Liver (tissue), 8 donors: ENCODE measurements at regions not wholly inside any gene's neighbourhood (a gene's known extent, or its start where the extent isn't known, plus 50 kb on each side); places are given as distances from the start of the nearest gene placed in this dataset.

ENCODE experiments used
- DNase-seq: peaks from one replicate; pipeline ENCODE4 v3.0.0-alpha.2; 2017; ENCODE audit warnings: low spot score
- H3K27ac ChIP-seq, 2 donors: one replicate each; pipeline ENCODE4 v1.7.0; 2013; ENCODE audit warnings: inconsistent platforms in 2 of 2, low read length in 2 of 2, control low read depth in 1 of 2, low read depth in 1 of 2, mild to moderate bottlenecking in 1 of 2
- H3K27me3 ChIP-seq, 4 donors: one replicate each; pipeline versions ENCODE4 v1.6.1 to v1.7.0; 2013; ENCODE audit warnings: low read length in 3 of 4, inconsistent platforms in 1 of 4, mild to moderate bottlenecking in 1 of 4, moderate library complexity in 1 of 4; ENCODE audit not compliant: control insufficient read depth in 4 of 4, insufficient read depth in 4 of 4
- H3K36me3 ChIP-seq, 4 donors: one replicate each; pipeline versions ENCODE4 v1.6.1 to v1.7.0; 2013; ENCODE audit warnings: low read length in 3 of 4, mild to moderate bottlenecking in 3 of 4, low read depth in 1 of 4, moderate library complexity in 1 of 4; ENCODE audit not compliant: control insufficient read depth in 4 of 4, insufficient read depth in 3 of 4
- H3K4me1 ChIP-seq, 4 donors: one replicate each; pipeline versions ENCODE4 v1.6.1 to v1.7.0; 2013; ENCODE audit warnings: low read length in 3 of 4, mild to moderate bottlenecking in 3 of 4, moderate library complexity in 1 of 4; ENCODE audit not compliant: control insufficient read depth in 4 of 4, insufficient read depth in 4 of 4
- H3K4me3 ChIP-seq, 3 donors: one replicate each; pipeline versions ENCODE4 v1.6.1 to v1.7.0; 2013; ENCODE audit warnings: low read length in 3 of 3, control low read depth in 1 of 3, low read depth in 1 of 3, mild to moderate bottlenecking in 1 of 3
- H3K9ac ChIP-seq, 2 donors: one replicate each; pipeline ENCODE4 v1.7.0; 2013; ENCODE audit warnings: low read length in 2 of 2, mild to moderate bottlenecking in 2 of 2, moderate library complexity in 2 of 2, control low read depth in 1 of 2, low read depth in 1 of 2
- H3K9me3 ChIP-seq, 4 donors: one replicate each; pipeline versions ENCODE4 v1.6.1 to v1.7.0; 2013; ENCODE audit warnings: low read length in 3 of 4; ENCODE audit not compliant: control insufficient read depth in 4 of 4
- CTCF ChIP-seq: fragments of 150-350 bp; IDR thresholded peaks from 2 replicates; pipeline ENCODE4 v1.5.1; 2017; ENCODE audit warnings: improper control_type of control experiment, low read depth, low read length; ENCODE audit not compliant: missing input control
- EGR1 ChIP-seq, 2 donors: IDR thresholded peaks; 2 replicates each; pipeline ENCODE4 v1.6.1; 2016 to 2018; ENCODE audit warnings: antibody characterized with exemption in 2 of 2, low read depth in 2 of 2
- FOXA1 ChIP-seq: IDR thresholded peaks from 2 replicates; pipeline ENCODE4 v1.6.1; 2016; ENCODE audit warnings: antibody characterized with exemption
- GABPA ChIP-seq, 2 donors: IDR thresholded peaks in 1 of 2; conservative IDR thresholded peaks in 1 of 2; 2 replicates each; pipeline ENCODE4 v1.6.1; 2016; ENCODE audit warnings: antibody characterized with exemption in 2 of 2, mild to moderate bottlenecking in 1 of 2, moderate library complexity in 1 of 2
- HNF4A ChIP-seq, 2 donors: conservative IDR thresholded peaks; 2 replicates each; pipeline ENCODE4 v1.6.1; 2016; ENCODE audit warnings: antibody characterized with exemption in 2 of 2, mild to moderate bottlenecking in 2 of 2
- HNF4G ChIP-seq: IDR thresholded peaks from 2 replicates; pipeline ENCODE4 v1.6.1; 2016; ENCODE audit warnings: antibody characterized with exemption
- JUND ChIP-seq, 2 donors: IDR thresholded peaks; 2 replicates each; pipeline ENCODE4 v1.6.1; 2016; ENCODE audit warnings: antibody characterized with exemption in 2 of 2
- MAX ChIP-seq: IDR thresholded peaks from 2 replicates; pipeline ENCODE4 v1.6.1; 2016; ENCODE audit warnings: antibody characterized with exemption
- NR2F2 ChIP-seq: IDR thresholded peaks from 2 replicates; pipeline ENCODE4 v1.6.1; 2016; ENCODE audit warnings: antibody characterized with exemption
- RAD21 ChIP-seq, 2 donors: IDR thresholded peaks; 2 replicates each; pipeline ENCODE4 v1.6.1; 2016; ENCODE audit warnings: antibody characterized with exemption in 2 of 2, mild to moderate bottlenecking in 2 of 2
- REST ChIP-seq: IDR thresholded peaks from 2 replicates; pipeline ENCODE4 v1.6.1; 2016; ENCODE audit warnings: antibody characterized with exemption, mild to moderate bottlenecking
- RXRA ChIP-seq, 2 donors: IDR thresholded peaks; 2 replicates each; pipeline ENCODE4 v1.6.1; 2017 to 2018; ENCODE audit warnings: antibody characterized with exemption in 2 of 2, mild to moderate bottlenecking in 1 of 2
- SP1 ChIP-seq: IDR thresholded peaks from 2 replicates; pipeline ENCODE4 v1.6.1; 2018; ENCODE audit warnings: antibody characterized with exemption, mild to moderate bottlenecking
- TAF1 ChIP-seq: conservative IDR thresholded peaks from 2 replicates; pipeline ENCODE4 v1.6.1; 2016; ENCODE audit warnings: antibody characterized with exemption, mild to moderate bottlenecking
- YY1 ChIP-seq: IDR thresholded peaks from 2 replicates; pipeline ENCODE4 v1.6.1; 2016; ENCODE audit warnings: antibody characterized with exemption, mild to moderate bottlenecking
- WGBS: extraction: QIAGEN DNeasy Blood & Tissue Kit; methylation state at CpG from one replicate; pipeline ENCODE4 v1.1.7; 2013; 5-methylcytosine and 5-hydroxymethylcytosine counted together
- TF ChIP-seq, protein P1 (sequence below): IDR thresholded peaks from 2 replicates; pipeline ENCODE4 v1.6.1; 2016; ENCODE audit warnings: antibody characterized with exemption
- TF ChIP-seq, protein P2 (sequence below): IDR thresholded peaks from 2 replicates; pipeline ENCODE4 v1.6.1; 2016; ENCODE audit warnings: antibody characterized with exemption
- donor health status: healthy.
- donor health status: healthy.
- donor health status: healthy.
- donor health status: healthy.
- donor health status: healthy.

- Histone ChIP-seq H3K27ac (peak overlapping the region in 1 of 2 donors; percentile 69), H3K4me3 (no peak overlapping the region), H3K36me3 (no peaks in the 10 kb centered on the region), H3K9me3 (no peaks in the 10 kb centered on the region), H3K4me1 (peaks cover 1 to 16% (median 10%) of the 10 kb centered on the region in 4 donors), H3K27me3 (no peaks in the 10 kb centered on the region), H3K9ac (no peak overlapping the region)
- WGBS = 78% methylated on average over 7 of the region's 7 CpGs
- TF ChIP-seq YY1 (peak; percentile 15), REST (no peak)
- DNase-seq = no peak
Observed at GRCh38 chr21:34200288-34200905, 127.0 kb downstream of the MRPS6 start.

DNA sequence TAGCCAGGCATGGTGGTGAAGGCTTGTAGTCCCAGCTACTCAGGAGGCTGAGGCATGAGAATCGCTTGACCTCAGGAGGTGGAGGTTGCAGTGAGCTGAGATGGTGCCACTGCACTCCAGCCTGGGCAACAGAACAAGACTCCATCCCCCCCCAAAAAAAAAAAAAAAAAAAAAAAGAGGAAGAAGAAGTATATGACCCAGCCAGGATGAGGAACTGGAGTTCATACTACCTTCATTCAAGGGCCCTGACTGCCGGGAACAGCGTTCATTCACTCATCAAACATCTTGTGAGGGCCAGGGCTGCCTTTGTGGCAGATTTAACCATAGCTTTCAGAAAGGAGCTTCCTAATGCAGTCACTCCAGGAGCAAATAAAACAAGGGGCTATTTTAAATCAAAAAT, 127.6 kb downstream of the MRPS6 start:
- H3K36me3 ChIP-seq = no peaks in the 10 kb centered on the region
- WGBS = 85% methylated on average over 3 of the region's 3 CpGs
- no peaks in the 10 kb centered on the region for H3K9me3 ChIP-seq
- H3K4me3 ChIP-seq = no peak overlapping the region
- no peak for TF ChIP-seq HNF4A (conservative IDR thresholded peaks at IDR 0.05)
- H3K4me1 ChIP-seq = peaks cover 1 to 16% (median 10%) of the 10 kb centered on the region in 4 donors
- peak overlapping the region; percentile 73 to 82 for H3K27ac ChIP-seq
- no peaks in the 10 kb centered on the region for H3K27me3 ChIP-seq
- DNase-seq = no peak
- no peak overlapping the region for H3K9ac ChIP-seq

DNA sequence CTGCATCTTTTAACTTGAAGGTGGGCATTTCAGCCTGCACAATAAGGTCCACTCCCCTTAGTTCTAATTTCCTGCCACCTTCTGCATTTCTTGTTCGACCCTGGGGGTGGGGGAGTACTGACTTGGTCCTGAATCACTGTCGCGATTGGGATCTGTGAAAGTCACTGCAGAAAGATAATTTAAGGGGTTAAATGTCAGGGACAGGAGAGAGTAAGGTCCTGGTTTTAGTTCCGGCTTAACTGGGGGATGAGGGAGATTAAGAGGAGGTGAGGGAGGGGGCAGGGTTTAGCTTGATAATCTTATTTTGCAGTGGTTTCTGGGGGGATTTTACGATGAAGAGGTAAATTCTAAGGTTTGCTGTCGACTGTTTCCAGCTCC, 128.1 kb downstream of the MRPS6 start:
- peaks cover 1 to 16% (median 10%) of the 10 kb centered on the region in 4 donors for H3K4me1 ChIP-seq
- peak overlapping the region in 1 of 2 donors; percentile 15 for H3K9ac ChIP-seq
- no peaks in the 10 kb centered on the region for H3K9me3 ChIP-seq
- H3K36me3 ChIP-seq = no peaks in the 10 kb centered on the region
- WGBS = 3% methylated on average over 6 of the region's 6 CpGs
- no peak for DNase-seq
- peak overlapping the region; percentile 16 to 53 (median 53) for H3K4me3 ChIP-seq
- no peaks in the 10 kb centered on the region for H3K27me3 ChIP-seq
- peak overlapping the region; percentile 73 to 82 for H3K27ac ChIP-seq
- TF ChIP-seq EGR1 (IDR thresholded peaks at IDR 0.05; ENCODE audit: low read depth in 2 of 2) (no peak), YY1 (no peak), SP1 (no peak), HNF4A (conservative IDR thresholded peaks at IDR 0.05) (no peak), NR2F2 (no peak), TAF1 (no peak), GABPA (IDR thresholded peaks at IDR 0.05 in 1 of 2, conservative IDR thresholded peaks at IDR 0.05 in 1 of 2) (no peak), JUND (IDR thresholded peaks at IDR 0.05) (no peak), MAX (no peak), CTCF (no peak), REST (no peak), RAD21 (IDR thresholded peaks at IDR 0.05) (no peak), RXRA (IDR thresholded peaks at IDR 0.05) (no peak), HNF4G (no peak), FOXA1 (no peak)
- TF ChIP-seq, protein P1, sequence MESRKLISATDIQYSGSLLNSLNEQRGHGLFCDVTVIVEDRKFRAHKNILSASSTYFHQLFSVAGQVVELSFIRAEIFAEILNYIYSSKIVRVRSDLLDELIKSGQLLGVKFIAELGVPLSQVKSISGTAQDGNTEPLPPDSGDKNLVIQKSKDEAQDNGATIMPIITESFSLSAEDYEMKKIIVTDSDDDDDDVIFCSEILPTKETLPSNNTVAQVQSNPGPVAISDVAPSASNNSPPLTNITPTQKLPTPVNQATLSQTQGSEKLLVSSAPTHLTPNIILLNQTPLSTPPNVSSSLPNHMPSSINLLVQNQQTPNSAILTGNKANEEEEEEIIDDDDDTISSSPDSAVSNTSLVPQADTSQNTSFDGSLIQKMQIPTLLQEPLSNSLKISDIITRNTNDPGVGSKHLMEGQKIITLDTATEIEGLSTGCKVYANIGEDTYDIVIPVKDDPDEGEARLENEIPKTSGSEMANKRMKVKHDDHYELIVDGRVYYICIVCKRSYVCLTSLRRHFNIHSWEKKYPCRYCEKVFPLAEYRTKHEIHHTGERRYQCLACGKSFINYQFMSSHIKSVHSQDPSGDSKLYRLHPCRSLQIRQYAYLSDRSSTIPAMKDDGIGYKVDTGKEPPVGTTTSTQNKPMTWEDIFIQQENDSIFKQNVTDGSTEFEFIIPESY = no peak
- TF ChIP-seq, protein P2, sequence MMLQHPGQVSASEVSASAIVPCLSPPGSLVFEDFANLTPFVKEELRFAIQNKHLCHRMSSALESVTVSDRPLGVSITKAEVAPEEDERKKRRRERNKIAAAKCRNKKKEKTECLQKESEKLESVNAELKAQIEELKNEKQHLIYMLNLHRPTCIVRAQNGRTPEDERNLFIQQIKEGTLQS = no peak
